PFSK-1 (cell line): ENCODE measurements at regions not wholly inside any gene's neighbourhood (a gene's known extent, or its start where the extent isn't known, plus 50 kb on each side); places are given as distances from the start of the nearest gene placed in this dataset.

ENCODE experiments used
- POLR2AphosphoS5 ChIP-seq: IDR thresholded peaks from 2 replicates; pipeline ENCODE4 v1.6.1; 2012; ENCODE audit warnings: low read depth, mild to moderate bottlenecking, control low read depth, low read length, moderate library complexity
- REST ChIP-seq, 2 experiments: IDR thresholded peaks; 2 replicates each; pipeline versions ENCODE4 v1.6.1 to v1.8.0; 2011 to 2012; ENCODE audit warnings: low read depth in 2 of 2, low read length in 2 of 2, control low read depth in 1 of 2, inconsistent platforms in 1 of 2, mild to moderate bottlenecking in 1 of 2, moderate library complexity in 1 of 2; ENCODE audit not compliant: insufficient read depth in 1 of 2
- TAF1 ChIP-seq: IDR thresholded peaks from 2 replicates; pipeline ENCODE4 v1.6.1; 2012; ENCODE audit warnings: low read length, control low read depth, borderline replicate concordance; ENCODE audit not compliant: insufficient read depth

- no peak for TF ChIP-seq REST (IDR thresholded peaks at IDR 0.05; ENCODE audit: insufficient read depth in 1 of 2, low read depth in 2 of 2, low read length in 2 of 2)
- no peak for TF ChIP-seq POLR2AphosphoS5
- TF ChIP-seq TAF1, result no peak
Measured at GRCh38 chr20:50369225-50370035, 140.8 kb upstream of the PTPN1 start.
